Hematopoietic multipotent progenitor cell treated with erythropoietin and hydrocortisone succinate and interleukin-3 and kit ligand, for 6 days (in vitro differentiated cells): ENCODE measurements at regions not wholly inside any gene's neighbourhood (a gene's known extent, or its start where the extent isn't known, plus 50 kb on each side); places are given as distances from the start of the nearest gene placed in this dataset.
"Not testable (repeated sequence)": the region's sequence is repeated elsewhere in the genome, so short reads cannot be mapped to it uniquely, and the experiment has no call there.

Experiments used
- DNase-seq: peaks from one replicate; pipeline ENCODE4 v3.0.0-alpha.2; 2015

DNA sequence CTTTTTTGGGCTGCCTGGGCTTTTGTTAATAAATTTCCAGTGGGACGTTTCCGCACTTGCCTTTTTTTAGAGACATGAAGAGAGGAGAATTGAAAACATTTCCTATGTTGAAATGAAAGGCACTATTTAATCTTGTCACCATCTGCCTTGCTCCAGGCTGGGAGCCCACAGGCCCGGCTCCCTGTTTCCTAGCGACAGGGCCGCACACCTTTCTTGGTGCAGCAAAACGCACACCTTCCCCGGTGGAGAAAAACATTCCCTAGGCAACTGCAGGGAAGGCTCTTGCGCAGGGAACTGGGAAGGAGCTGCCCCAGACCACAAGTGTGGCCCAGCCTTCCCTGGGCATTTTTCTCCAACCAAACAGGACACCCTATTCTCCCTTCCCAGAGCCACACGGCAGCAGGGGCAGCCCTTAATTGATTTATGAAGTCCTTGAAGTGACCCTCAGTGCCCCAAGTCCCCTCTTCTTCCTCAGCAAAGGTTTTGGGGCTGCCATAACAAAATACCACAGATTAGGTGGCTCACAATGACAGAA, 79.3 kb upstream of the KCNK12 start:
- no peak for DNase-seq

DNA sequence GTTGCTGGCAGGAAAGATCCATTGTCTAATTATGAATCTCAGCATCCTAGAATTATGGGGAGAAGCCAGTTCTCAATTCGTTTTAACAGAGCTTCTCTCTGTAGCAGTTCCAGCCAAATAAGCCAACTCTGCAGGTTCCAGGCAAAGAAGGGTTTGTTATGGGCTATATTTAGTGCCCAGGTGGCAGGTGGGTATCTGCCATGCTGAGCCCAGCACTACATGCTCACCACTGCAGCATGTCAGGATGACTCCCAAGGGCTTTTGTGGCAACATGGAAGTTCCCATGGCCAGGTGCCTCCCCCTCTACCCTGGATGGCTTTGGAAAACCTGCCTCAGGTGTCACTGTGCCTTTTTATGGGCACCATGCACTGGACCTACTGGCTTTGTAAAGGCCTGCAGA, 74.5 kb upstream of the KCNK12 start:
- no peak for DNase-seq

DNA sequence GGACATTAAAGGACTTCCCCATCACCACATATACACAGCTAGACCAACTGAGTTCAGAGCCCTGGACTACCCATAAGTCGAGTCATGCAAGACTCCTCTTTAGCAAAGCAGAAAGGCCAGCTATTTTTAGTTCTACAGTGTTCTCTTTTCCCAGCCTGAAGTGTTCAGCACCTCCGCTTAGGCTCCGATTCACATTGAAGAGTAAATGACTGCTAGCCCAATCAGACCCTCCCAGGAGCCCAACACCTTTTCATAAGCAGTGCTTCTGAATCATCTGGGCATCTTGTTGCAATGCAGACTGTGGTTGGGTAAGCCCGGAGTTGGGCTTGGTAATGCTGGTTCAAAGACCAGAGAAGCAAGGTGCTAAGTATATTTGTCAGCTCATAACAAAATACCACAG, 73.6 kb upstream of the KCNK12 start:
- no peak for DNase-seq

DNA sequence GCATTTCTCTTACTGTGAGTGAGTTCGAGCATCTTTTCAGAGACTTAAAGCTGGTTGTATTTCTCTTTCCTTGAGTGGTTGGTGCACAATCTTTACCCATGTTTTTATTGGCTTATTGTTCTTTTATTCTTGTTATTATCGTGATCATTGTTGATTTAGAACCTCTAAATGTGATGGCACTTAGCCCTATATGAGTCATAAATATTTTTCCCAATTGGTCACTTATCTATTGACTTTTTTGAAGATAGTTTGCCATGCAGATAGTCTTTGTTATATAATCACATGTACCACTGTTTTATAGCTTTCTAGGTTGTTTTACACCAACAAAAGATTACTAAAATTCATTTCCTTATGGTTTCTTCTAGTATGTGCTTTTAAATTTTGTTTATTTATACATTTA, 70.6 kb upstream of the KCNK12 start:
- no peak for DNase-seq

DNA sequence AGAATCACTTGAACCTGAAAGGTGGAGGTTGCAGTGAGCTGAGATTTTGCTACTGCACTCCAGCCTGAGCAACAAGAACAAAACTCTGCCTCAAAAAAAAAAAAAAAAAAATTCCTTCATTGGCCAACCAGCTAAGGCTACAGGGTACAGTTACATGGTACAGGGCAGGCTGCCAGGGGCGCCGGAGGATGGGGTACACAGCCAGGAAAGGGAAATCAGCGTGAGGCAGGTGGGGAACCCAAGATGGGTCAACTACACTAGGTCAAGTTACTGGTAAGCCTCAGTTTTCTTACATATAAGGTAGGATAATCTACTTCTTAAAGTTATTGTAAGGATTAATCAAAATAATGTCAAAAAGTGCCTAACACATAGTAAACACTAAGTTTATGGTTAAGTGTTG, 69.6 kb upstream of the KCNK12 start:
- no peak for DNase-seq

DNA sequence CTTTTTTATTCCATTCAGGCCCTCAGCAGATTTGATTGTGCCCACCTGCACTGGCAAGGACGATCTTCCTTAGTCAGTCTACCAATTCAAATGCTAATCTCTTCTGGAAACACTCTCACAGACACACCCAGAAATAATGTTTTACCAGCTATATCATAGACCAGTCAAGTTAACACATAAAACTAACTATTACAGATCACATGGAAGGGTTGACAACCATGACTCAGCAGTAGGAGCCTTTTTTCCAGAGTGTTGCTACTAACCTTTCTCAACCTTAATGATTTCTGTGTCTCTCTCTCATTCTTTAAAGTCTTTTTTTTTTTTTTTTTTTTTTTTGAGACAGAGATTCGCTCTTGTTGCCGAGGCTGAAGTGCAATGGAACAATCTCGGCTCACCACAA, 68.7 kb upstream of the KCNK12 start:
- DNase-seq = peak; percentile 14

DNA sequence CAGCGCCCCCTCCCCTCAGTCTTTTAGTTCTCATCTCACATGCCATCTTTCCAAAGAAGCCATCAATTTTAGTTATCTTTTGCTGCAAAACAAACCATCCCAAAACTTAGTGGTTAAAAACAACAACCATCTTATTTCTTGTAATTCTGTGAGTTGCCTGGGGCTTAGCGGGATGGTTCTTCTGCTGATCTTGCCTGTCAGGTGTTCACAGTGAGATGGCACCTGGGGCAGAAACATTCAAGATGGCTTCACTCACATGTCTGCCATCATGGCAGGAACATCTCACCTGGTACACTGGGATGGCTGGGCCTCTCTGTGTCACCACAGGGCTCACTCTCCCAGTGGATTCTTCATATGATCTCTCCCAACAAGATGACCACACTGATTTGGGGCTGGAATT, 67.6 kb upstream of the KCNK12 start:
- no peak for DNase-seq

DNA sequence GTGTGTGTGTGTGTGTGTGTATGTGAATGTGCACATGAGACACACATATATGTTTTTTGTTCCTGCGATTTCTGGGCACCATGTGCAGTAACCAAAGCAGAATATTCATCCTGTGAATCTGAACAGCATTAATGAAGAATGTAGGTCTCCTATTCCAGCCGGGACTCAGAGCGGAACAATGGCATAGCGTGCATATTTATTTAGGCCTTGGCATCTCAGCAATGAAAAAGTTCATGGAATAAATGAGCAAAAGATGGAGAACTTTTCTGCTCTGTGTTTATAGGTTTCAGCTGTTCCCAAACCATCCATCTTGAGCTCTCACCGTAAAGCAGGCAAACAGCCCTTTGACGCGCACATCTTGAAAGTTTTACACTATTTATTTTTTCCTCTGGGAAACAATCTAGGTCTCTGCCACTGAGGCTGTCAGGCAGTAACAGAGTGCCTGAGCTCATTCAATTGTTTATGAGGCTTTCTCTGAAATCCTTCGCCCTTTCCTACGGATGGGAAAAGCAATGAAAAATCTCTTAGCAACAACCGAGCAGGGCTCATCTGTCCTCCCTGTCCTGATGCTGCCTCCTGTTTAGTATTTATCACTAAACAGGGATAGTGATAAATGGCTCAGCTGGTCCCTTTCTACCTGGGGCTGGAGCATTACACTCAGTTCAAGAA, 65.9 kb upstream of the KCNK12 start:
- no peak for DNase-seq

DNA sequence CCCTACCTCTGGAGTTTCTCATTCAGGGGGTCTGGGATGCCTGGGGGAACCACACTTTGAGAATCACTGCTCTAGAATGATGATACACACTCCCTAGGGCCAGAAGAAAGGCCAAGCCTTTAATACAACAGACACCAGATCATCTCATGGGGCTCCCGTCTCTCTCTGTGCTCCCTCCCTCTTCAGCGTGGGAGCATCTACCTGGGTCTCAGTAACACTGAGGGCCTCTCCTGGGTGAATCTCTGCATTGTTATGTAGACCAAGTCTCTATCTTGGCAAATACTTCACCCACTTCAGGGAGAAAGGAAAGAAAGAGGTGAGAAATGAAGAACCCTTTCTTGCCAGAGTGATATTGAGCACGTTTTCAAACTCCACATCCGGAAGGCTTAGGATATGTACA, 65.4 kb upstream of the KCNK12 start:
- DNase-seq = no peak

DNA sequence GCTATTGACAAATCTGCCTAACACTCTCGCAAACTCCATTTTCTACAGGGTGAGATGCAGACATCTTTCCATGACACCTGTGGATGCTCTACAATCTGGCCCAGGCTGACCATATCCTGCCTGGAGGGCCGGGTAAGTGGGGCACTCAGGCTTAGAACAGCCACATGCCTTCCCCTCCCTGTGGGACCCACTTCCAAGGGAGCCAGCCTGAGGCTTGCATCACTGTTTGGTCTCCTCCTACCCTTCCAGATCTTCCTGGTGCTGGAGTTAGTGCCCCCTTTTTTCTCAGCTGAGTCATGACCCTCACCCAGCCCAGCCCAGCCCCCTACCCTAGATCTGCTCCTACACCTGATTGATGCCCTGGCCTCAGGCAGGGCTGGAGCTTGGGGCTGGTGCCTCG, 62.0 kb upstream of the KCNK12 start:
- no peak for DNase-seq

DNA sequence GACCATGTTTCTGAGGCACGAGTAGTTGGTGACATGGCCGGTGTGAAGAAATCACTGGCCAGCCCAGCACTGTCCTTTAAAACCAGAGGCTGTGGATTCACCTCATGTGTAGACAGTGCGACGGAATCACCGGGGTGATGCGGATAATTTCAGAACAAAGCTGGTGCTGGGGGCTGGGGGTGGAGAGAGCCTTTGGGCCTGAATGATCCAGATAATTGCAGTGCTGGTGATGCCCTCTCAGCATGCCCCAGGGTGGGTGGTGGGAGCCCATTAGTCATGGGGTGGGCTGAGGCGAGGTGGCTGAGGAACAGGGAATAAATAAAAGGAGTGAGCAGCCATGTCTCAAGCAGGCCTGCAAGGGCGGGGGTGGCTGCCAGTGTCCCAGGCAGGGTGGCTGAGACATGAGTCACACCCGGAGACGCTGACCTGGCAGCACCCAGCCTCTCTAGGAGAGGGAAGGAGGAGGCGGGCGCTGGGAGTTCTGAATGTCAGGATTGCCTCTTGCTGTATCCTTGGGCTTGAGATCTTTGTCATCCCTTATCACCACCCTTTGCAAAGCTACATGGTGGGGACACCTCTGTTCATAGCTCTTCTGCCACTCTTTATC, 61.1 kb upstream of the KCNK12 start:
- no peak for DNase-seq

DNA sequence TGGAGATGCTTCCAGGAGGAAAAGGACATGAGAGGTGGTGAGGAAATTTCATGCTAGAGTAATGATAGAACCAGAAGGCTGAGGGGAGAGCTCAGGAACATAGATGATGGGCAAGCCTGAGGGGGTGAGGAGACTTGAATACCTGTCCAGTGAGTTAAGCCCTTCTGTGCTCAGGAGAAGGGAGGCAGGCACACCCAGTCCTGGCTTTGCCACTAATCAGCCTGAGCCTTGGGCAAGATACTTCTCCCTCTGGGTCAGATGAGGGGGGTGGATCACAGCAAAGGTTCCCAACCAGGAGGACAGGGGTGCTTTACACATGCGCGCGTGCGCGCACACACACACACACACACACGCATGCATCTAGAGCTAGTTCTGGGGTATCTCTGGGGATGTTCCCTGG, 60.5 kb upstream of the KCNK12 start:
- DNase-seq = no peak

DNA sequence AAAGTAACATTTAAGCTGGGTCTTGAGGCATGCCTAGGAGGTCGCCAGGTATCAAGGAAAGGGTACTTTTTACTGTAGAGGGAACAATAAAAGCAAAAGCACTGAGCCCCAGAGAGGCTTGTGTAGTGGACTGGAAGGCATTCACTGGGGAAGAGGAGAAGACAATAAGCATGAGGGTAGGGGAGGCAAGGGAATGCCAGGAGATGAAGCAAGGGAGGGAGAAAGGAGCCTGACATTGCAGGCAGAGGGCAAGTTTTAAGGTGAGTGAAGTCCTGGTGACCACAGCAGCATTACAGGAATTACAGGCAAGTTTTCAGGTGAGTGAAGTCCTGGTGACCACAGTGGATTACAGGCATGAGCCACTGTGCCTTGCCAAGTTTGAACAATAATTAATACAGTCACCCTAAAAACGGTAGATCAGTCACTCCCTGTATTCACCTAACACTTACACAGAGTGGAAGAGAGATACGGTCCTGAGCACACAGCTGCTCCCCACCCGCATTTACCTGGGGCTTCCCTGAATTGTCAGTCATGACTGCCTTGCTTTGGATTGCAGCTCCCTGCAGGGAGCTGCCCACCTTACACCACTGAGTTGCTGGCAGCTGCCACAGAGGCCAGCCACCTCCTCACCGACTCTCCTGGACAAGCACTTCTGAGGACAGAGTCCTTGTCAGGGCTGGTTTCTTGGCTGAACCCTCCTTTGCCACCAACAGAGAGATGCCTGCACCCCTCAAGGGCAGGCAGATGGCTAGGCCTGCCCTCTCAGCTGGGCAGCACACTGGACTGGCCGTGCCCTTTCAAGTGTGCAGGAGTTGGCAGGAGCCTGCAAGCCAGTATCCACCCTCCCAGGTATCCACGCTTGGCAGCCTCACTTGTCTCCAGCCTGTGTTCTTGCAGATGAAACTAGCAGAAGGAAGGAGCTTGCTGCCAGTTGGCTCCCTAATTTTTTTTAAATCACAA, 59.0 kb upstream of the KCNK12 start:
- DNase-seq = no peak

DNA sequence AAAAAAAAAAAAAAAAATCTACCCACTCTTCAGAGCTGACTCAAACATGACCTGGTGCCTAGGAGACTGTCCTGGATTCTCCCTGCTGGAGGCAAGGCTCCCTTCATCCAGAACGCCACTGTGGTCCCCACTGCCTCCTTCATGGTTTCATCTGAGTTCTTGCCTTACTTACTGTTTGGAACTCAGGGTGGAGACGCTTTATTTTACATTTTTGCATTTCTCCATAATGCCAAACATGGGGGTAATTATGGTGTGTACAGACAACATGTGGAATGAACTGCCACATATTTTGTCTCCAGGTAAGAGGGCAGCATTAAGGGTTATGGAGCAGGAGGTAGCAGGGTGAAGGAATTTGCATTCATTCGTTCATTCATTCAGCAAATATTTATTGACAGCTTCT, 58.1 kb upstream of the KCNK12 start:
- no peak for DNase-seq

DNA sequence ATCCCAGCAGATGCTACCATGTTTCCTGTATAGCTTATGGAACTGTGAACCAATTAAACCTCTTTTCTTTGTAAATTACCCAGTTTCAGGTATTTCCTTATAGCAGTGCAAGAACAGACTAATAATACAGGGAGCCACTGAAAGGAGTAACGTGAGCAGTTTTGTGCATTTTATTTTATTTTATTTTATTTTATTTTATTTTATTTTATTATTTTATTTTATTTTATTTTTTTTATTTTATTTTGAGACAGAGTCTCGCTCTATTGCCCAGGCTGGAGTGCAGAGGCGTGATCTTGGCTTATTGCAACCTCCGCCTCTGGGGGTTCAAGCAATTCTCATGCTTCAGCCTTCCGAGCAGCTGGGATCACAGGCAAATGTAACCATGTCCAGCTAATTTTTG, 55.9 kb upstream of the KCNK12 start:
- DNase-seq = no peak

DNA sequence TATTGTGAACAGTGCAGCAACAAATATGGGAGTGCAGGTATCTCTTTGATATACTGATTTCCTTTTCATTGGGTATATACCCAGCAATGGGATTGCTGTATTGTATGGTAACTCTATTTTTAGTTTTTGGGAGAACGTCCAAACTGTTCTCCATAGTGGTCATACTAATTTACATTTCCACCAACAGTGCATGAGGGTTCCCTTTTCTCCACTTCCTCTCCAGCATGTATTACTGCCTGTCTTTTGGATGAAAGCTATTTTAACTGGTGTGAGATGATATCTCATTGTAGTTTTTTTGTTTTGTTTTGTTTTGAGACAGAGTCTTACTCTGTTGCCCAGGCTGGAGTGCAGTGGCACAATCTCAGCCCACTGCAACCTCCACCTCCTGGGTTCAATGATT, 52.4 kb upstream of the KCNK12 start:
- not testable (repeated sequence) for DNase-seq

DNA sequence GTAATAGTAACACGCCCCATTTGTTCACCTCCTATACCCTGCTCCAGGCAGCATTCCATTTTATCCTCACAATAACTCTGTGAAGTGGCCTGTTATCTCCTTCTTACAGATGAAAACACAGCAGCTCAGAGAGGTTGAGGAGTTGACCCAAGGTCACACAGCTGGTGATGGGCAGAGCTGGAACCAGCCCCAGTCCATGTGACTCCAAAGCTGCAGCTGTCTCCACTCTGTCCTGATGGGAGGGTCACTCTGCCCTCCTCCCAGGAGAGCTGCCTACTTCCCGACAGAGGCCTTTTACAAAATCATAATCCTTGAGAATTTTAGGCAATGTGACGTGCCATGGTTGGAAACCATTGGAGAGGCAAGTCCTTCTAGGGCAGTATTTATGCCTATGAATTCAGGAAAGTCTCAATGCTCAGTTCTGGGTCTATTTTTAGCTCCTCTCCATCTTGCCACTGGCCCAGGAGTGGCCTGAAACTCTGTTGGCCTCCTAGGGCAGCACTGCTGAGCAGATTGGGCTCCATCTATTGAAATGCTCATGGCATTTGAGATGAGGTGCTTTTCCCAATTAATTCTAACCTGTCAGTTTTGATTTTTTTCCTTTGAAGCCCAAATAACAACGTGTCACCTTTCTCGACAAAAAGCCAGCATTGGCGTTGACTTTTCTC, 50.1 kb upstream of the KCNK12 start:
- DNase-seq = no peak
